Natural killer cell treated with Interleukin-12 subunit alpha and Interleukin-12 subunit beta and Interleukin-15 and Interleukin-18, amount 100 ng/mL, for 72 hours (primary cell): ENCODE measurements at regions not wholly inside any gene's neighbourhood (a gene's known extent, or its start where the extent isn't known, plus 50 kb on each side); places are given as distances from the start of the nearest gene placed in this dataset.
"Not testable (repeated sequence)": the region's sequence is repeated elsewhere in the genome, so short reads cannot be mapped to it uniquely, and the experiment has no call there.

Source experiments
- ATAC-seq, 2 donors: fragments of 150-1000 bp; cut with Tn5 transposase in 1 of 2; sonication (Bioruptor Pico), chemical (Tn5 transposase) in 1 of 2; 2 replicates each; pipeline ENCODE4 v1.10.0; 2021
- DNase-seq: peaks from one replicate; pipeline ENCODE4 v3.0.0; 2022; ENCODE audit warnings: low spot score
- H3K27ac Mint-ChIP-seq, 2 donors: 1 replicate in 1 of 2; 2 replicates in 1 of 2; pipeline ENCODE4 v1.8.0; 2022; ENCODE audit warnings: mixed read lengths in 2 of 2, mild to moderate bottlenecking in 1 of 2, moderate library complexity in 1 of 2
- H3K27me3 Mint-ChIP-seq, 2 donors: 1 replicate in 1 of 2; 2 replicates in 1 of 2; pipeline ENCODE4 v1.8.0; 2022; ENCODE audit warnings: mixed read lengths in 2 of 2
- H3K36me3 Mint-ChIP-seq: one replicate; pipeline ENCODE4 v1.8.0; 2022; ENCODE audit warnings: mixed read lengths
- H3K4me1 Mint-ChIP-seq, 2 donors: 1 replicate in 1 of 2; 2 replicates in 1 of 2; pipeline ENCODE4 v1.8.0; 2022; ENCODE audit warnings: low read depth in 2 of 2, mixed read lengths in 2 of 2, mild to moderate bottlenecking in 1 of 2
- H3K4me3 Mint-ChIP-seq: one replicate; pipeline ENCODE4 v1.8.0; 2022; ENCODE audit warnings: mixed read lengths
- H3K9me3 Mint-ChIP-seq: 2 replicates; pipeline ENCODE4 v1.8.0; 2022; ENCODE audit warnings: mixed read lengths

- DNase-seq, result no peak
- no peaks in the 10 kb centered on the region for H3K36me3 Mint-ChIP-seq
- no peak overlapping the region for H3K4me3 Mint-ChIP-seq
- H3K4me1 Mint-ChIP-seq, result peaks cover 0 to 3% of the 10 kb centered on the region in 2 donors
- no peak overlapping the region for H3K27ac Mint-ChIP-seq
- H3K27me3 Mint-ChIP-seq, result peaks cover 10 to 12% of the 10 kb centered on the region in 2 donors
- no peaks in the 10 kb centered on the region for H3K9me3 Mint-ChIP-seq
- ATAC-seq, result no peak
These were observed 148.6 kb upstream of the ARG1 start for GRCh38 chr6:131424475-131424874.

GRCh38 chr6:131427434-131428058 is 145.5 kb upstream of the ARG1 start:
- peaks cover 4 to 8% of the 10 kb centered on the region in 2 donors for H3K27me3 Mint-ChIP-seq
- no peaks in the 10 kb centered on the region for H3K36me3 Mint-ChIP-seq
- peaks cover 0 to 3% of the 10 kb centered on the region in 2 donors for H3K4me1 Mint-ChIP-seq
- no peak overlapping the region for H3K27ac Mint-ChIP-seq
- no peaks in the 10 kb centered on the region for H3K9me3 Mint-ChIP-seq
- no peak for DNase-seq
- no peak overlapping the region for H3K4me3 Mint-ChIP-seq
- ATAC-seq, result no peak

- peaks cover 12% of the 10 kb centered on the region for H3K36me3 Mint-ChIP-seq
These were observed 142.5 kb upstream of the ARG1 start for GRCh38 chr6:131430531-131430930.

GRCh38 chr6:131431718-131432117 is 141.3 kb upstream of the ARG1 start:
- peaks cover 10 to 11% of the 10 kb centered on the region in 2 donors for H3K4me1 Mint-ChIP-seq
- no peaks in the 10 kb centered on the region for H3K9me3 Mint-ChIP-seq
- no peak for DNase-seq
- peaks cover 1 to 10% of the 10 kb centered on the region in 2 donors for H3K27me3 Mint-ChIP-seq
- peaks cover 19% of the 10 kb centered on the region for H3K36me3 Mint-ChIP-seq
- no peak for ATAC-seq
- no peak overlapping the region for H3K4me3 Mint-ChIP-seq
- H3K27ac Mint-ChIP-seq, result no peak overlapping the region

More at GRCh38 chr6:131430531-131430930, 142.5 kb upstream of the ARG1 start:
- H3K4me1 Mint-ChIP-seq, result peaks cover 0 to 3% of the 10 kb centered on the region in 2 donors
- H3K27me3 Mint-ChIP-seq, result peaks cover 0 to 8% of the 10 kb centered on the region in 2 donors
- no peak overlapping the region for H3K27ac Mint-ChIP-seq
- ATAC-seq, result no peak
- no peak for DNase-seq
- no peaks in the 10 kb centered on the region for H3K9me3 Mint-ChIP-seq
- H3K4me3 Mint-ChIP-seq, result no peak overlapping the region

GRCh38 chr6:131433927-131434326 is 139.1 kb upstream of the ARG1 start:
- Mint-ChIP-seq H3K27ac (no peak overlapping the region), H3K4me1 (peaks cover 13 to 14% of the 10 kb centered on the region in 2 donors), H3K9me3 (no peaks in the 10 kb centered on the region), H3K4me3 (no peak overlapping the region), H3K36me3 (peaks cover 23% of the 10 kb centered on the region), H3K27me3 (peaks cover 3 to 14% of the 10 kb centered on the region in 2 donors)
- ATAC-seq (no peak), DNase-seq (no peak)

GRCh38 chr6:131436358-131436757 is 136.7 kb upstream of the ARG1 start:
- Mint-ChIP-seq H3K27ac (no peak overlapping the region), H3K27me3 (peaks cover 3 to 12% of the 10 kb centered on the region in 2 donors), H3K36me3 (peaks cover 23% of the 10 kb centered on the region), H3K9me3 (no peaks in the 10 kb centered on the region), H3K4me3 (no peak overlapping the region), H3K4me1 (peaks cover 13 to 14% of the 10 kb centered on the region in 2 donors)
- no peak for ATAC-seq
- DNase-seq, result no peak

- Mint-ChIP-seq H3K9me3 (no peaks in the 10 kb centered on the region), H3K4me1 (peaks cover 5 to 7% of the 10 kb centered on the region in 2 donors), H3K27me3 (no peaks in the 10 kb centered on the region), H3K4me3 (no peak overlapping the region), H3K36me3 (no peaks in the 10 kb centered on the region), H3K27ac (no peak overlapping the region)
- ATAC-seq, result no peak
- no peak for DNase-seq
These were observed 130.0 kb upstream of the ARG1 start for GRCh38 chr6:131443014-131443413.

- DNase-seq (no peak), ATAC-seq (peak; percentile 62 to 63)
- no peaks in the 10 kb centered on the region for H3K36me3 Mint-ChIP-seq
- H3K4me1 Mint-ChIP-seq, result peaks cover 5 to 7% of the 10 kb centered on the region in 2 donors
- no peaks in the 10 kb centered on the region for H3K9me3 Mint-ChIP-seq
- H3K4me3 Mint-ChIP-seq, result peak overlapping the region; percentile 45
- peak overlapping the region; percentile 14 to 20 for H3K27ac Mint-ChIP-seq
- H3K27me3 Mint-ChIP-seq, result no peaks in the 10 kb centered on the region
These were observed 129.5 kb upstream of the ARG1 start for GRCh38 chr6:131443514-131443913.

- H3K36me3 Mint-ChIP-seq, H3K27ac Mint-ChIP-seq, H3K9me3 Mint-ChIP-seq, ATAC-seq, H3K27me3 Mint-ChIP-seq, H3K4me1 Mint-ChIP-seq, DNase-seq, H3K4me3 Mint-ChIP-seq: not testable (repeated sequence)
These were observed 127.7 kb upstream of the ARG1 start for GRCh38 chr6:131445356-131445755.

- H3K27me3 Mint-ChIP-seq, result peaks cover 0 to 5% of the 10 kb centered on the region in 2 donors
- DNase-seq (no peak), ATAC-seq (no peak)
- H3K27ac Mint-ChIP-seq, result no peak overlapping the region
- H3K36me3 Mint-ChIP-seq, result no peaks in the 10 kb centered on the region
- no peaks in the 10 kb centered on the region for H3K9me3 Mint-ChIP-seq
- H3K4me3 Mint-ChIP-seq, result no peak overlapping the region
- H3K4me1 Mint-ChIP-seq, result no peaks in the 10 kb centered on the region
These were observed 122.2 kb upstream of the ARG1 start for GRCh38 chr6:131450861-131451260.

- no peaks in the 10 kb centered on the region for H3K36me3 Mint-ChIP-seq
- no peaks in the 10 kb centered on the region for H3K9me3 Mint-ChIP-seq
- H3K27me3 Mint-ChIP-seq, result peaks cover 0 to 5% of the 10 kb centered on the region in 2 donors
- no peak overlapping the region for H3K27ac Mint-ChIP-seq
- DNase-seq (no peak), ATAC-seq (peak in 1 of 2 donors; percentile 70)
- no peaks in the 10 kb centered on the region for H3K4me1 Mint-ChIP-seq
- H3K4me3 Mint-ChIP-seq, result no peak overlapping the region
These were observed 121.5 kb upstream of the ARG1 start for GRCh38 chr6:131451321-131452144.

- no peak for DNase-seq
- H3K4me3 Mint-ChIP-seq, result no peak overlapping the region
- peaks cover 0 to 5% of the 10 kb centered on the region in 2 donors for H3K27me3 Mint-ChIP-seq
- H3K4me1 Mint-ChIP-seq, result peaks cover 0 to 3% of the 10 kb centered on the region in 2 donors
- H3K27ac Mint-ChIP-seq, result no peak overlapping the region
- H3K36me3 Mint-ChIP-seq, result no peaks in the 10 kb centered on the region
- no peak for ATAC-seq
- H3K9me3 Mint-ChIP-seq, result no peaks in the 10 kb centered on the region
These were observed 119.2 kb upstream of the ARG1 start for GRCh38 chr6:131453803-131454202.

GRCh38 chr6:131456565-131456964 is 116.5 kb upstream of the ARG1 start:
- peaks cover 4 to 7% of the 10 kb centered on the region in 2 donors for H3K4me1 Mint-ChIP-seq
- no peaks in the 10 kb centered on the region for H3K36me3 Mint-ChIP-seq
- no peak overlapping the region for H3K4me3 Mint-ChIP-seq
- no peak for DNase-seq
- no peaks in the 10 kb centered on the region for H3K9me3 Mint-ChIP-seq
- H3K27ac Mint-ChIP-seq, result no peak overlapping the region
- peaks cover 0 to 5% of the 10 kb centered on the region in 2 donors for H3K27me3 Mint-ChIP-seq
- no peak for ATAC-seq

GRCh38 chr6:131459005-131459404 is 114.0 kb upstream of the ARG1 start:
- H3K9me3 Mint-ChIP-seq, result no peaks in the 10 kb centered on the region
- ATAC-seq (no peak), DNase-seq (no peak)
- H3K27ac Mint-ChIP-seq, result no peak overlapping the region
- no peaks in the 10 kb centered on the region for H3K36me3 Mint-ChIP-seq
- H3K4me3 Mint-ChIP-seq, result no peak overlapping the region
- H3K4me1 Mint-ChIP-seq, result peaks cover 4 to 7% of the 10 kb centered on the region in 2 donors
- no peaks in the 10 kb centered on the region for H3K27me3 Mint-ChIP-seq
